B cell (primary cell): ENCODE measurements at regions not wholly inside any gene's neighbourhood (a gene's known extent, or its start where the extent isn't known, plus 50 kb on each side); places are given as distances from the start of the nearest gene placed in this dataset.

Source experiments
- ATAC-seq: fragments of 200-7000 bp; cut with Tn5 transposase; one replicate; pipeline ENCODE4 v1.10.0; 2021; ENCODE audit warnings: low read depth, mild to moderate bottlenecking, moderate number of reproducible peaks, moderate library complexity
- CTCF ChIA-PET: fragments of 350-600 bp; sonication (Branson Sonifier 250); formaldehyde crosslinking; loops from one replicate; lab custom pipeline; 2021; ENCODE audit warnings: antibody characterized with exemption, inconsistent platforms; lab: Charles Lee
- POLR2A ChIA-PET: fragments of 350-600 bp; sonication (Branson Sonifier 250); formaldehyde crosslinking; loops from one replicate; lab custom pipeline; 2021; ENCODE audit warnings: antibody characterized with exemption; lab: Charles Lee
- DNase-seq: peaks from one replicate; pipeline ENCODE4 v3.0.0; 2013
- H2AFZ ChIP-seq: 2 replicates; pipeline ENCODE4 v1.6.1; 2012; ENCODE audit warnings: mild to moderate bottlenecking, low read depth, low read length; ENCODE audit not compliant: insufficient read depth, poor library complexity, severe bottlenecking
- H3K27ac ChIP-seq, 2 donors: 1 replicate in 1 of 2; 2 replicates in 1 of 2; pipeline ENCODE4 v1.5.1; 2012 to 2013; ENCODE audit warnings: low read length in 2 of 2, mild to moderate bottlenecking in 2 of 2, moderate library complexity in 1 of 2
- H3K27me3 ChIP-seq, 4 experiments: fragments of 200-600 bp in 1 of 4; sonication (generic) in 1 of 4; replicated peaks in 1 of 4; 1 replicate in 2 of 4; 2 replicates in 2 of 4; pipeline versions ENCODE4 v1.6.1 to v1.7.0; 2013 to 2016; ENCODE audit warnings: low read length in 3 of 4, mild to moderate bottlenecking in 2 of 4, mixed read lengths in 1 of 4, moderate library complexity in 1 of 4; ENCODE audit not compliant: insufficient read depth in 4 of 4, control insufficient read depth in 3 of 4; ENCODE audit errors: control extremely low read depth in 1 of 4
- H3K36me3 ChIP-seq, 2 experiments: replicated peaks in 1 of 2; 1 replicate in 1 of 2; 2 replicates in 1 of 2; pipeline versions ENCODE4 v1.6.1 to v1.7.1; 2013; ENCODE audit warnings: low read length in 1 of 2; ENCODE audit not compliant: insufficient read depth in 2 of 2, control insufficient read depth in 1 of 2; ENCODE audit errors: control extremely low read depth in 1 of 2, extremely low read depth in 1 of 2
- H3K4me1 ChIP-seq, 2 donors: fragments of 200-600 bp in 1 of 2; sonication (generic) in 1 of 2; 1 replicate in 1 of 2; 2 replicates in 1 of 2; pipeline versions ENCODE4 v1.5.1 to v1.6.1; 2013 to 2017; ENCODE audit warnings: low read length in 2 of 2; ENCODE audit not compliant: control insufficient read depth in 2 of 2, insufficient read depth in 2 of 2
- H3K4me2 ChIP-seq: replicated peaks from 2 replicates; pipeline ENCODE3; 2012; ENCODE audit warnings: mild to moderate bottlenecking, low read depth, low read length; ENCODE audit not compliant: poor library complexity, severe bottlenecking
- H3K4me3 ChIP-seq, 5 experiments: fragments of 200-600 bp in 1 of 5; sonication (generic) in 1 of 5; 1 replicate in 3 of 5; 2 replicates in 2 of 5; pipeline versions ENCODE4 v1.5.1 to v1.7.0; 2011 to 2016; ENCODE audit warnings: low read length in 4 of 5, mild to moderate bottlenecking in 4 of 5, low read depth in 2 of 5, control low read depth in 1 of 5, moderate library complexity in 1 of 5; ENCODE audit not compliant: insufficient read depth in 1 of 5; ENCODE audit errors: control extremely low read depth in 1 of 5, extremely low read depth in 1 of 5
- H3K79me2 ChIP-seq: fragments of 200-600 bp; sonication (generic); one replicate; pipeline ENCODE4 v1.6.0; 2016; ENCODE audit warnings: low read length; ENCODE audit not compliant: control insufficient read depth, insufficient read depth
- H3K9ac ChIP-seq: fragments of 200-600 bp; sonication (generic); 2 replicates; pipeline ENCODE4 v1.6.1; 2017; ENCODE audit warnings: mild to moderate bottlenecking, low read length, moderate library complexity
- H3K9me3 ChIP-seq, 3 donors: one replicate each; pipeline versions ENCODE4 v1.6.1 to v1.7.1; 2013; ENCODE audit warnings: low read length in 2 of 3; ENCODE audit not compliant: control insufficient read depth in 2 of 3, insufficient read depth in 1 of 3; ENCODE audit errors: control extremely low read depth in 1 of 3
- H4K20me1 ChIP-seq: 2 replicates; pipeline ENCODE4 v1.6.0; 2012; ENCODE audit warnings: mild to moderate bottlenecking, low read length; ENCODE audit not compliant: insufficient read depth, control insufficient read depth, poor library complexity, severe bottlenecking
- H3K27ac Mint-ChIP-seq: one replicate; pipeline ENCODE4 v1.8.0; 2021; ENCODE audit warnings: mixed read lengths
- H3K27me3 Mint-ChIP-seq: one replicate; pipeline ENCODE4 v1.8.0; 2021; ENCODE audit warnings: mixed read lengths
- H3K4me1 Mint-ChIP-seq: one replicate; pipeline ENCODE4 v1.8.0; 2021; ENCODE audit warnings: mixed read lengths
- H3K4me3 Mint-ChIP-seq: one replicate; pipeline ENCODE4 v1.8.0; 2021; ENCODE audit warnings: mixed read lengths
- H3K9me3 Mint-ChIP-seq: one replicate; pipeline ENCODE4 v1.8.0; 2022; ENCODE audit warnings: mixed read lengths; ENCODE audit not compliant: insufficient read depth
- EZH2 ChIP-seq: IDR thresholded peaks from 2 replicates; pipeline ENCODE4 v1.6.1; 2012; ENCODE audit warnings: borderline replicate concordance, low read depth, mild to moderate bottlenecking, moderate library complexity, low read length; ENCODE audit not compliant: insufficient read depth, poor library complexity, severe bottlenecking
- WGBS: methylation state at CpG from one replicate; pipeline ENCODE4 v1.1.5; 2013; ENCODE audit warnings: missing lambda C conversion rate; ENCODE audit not compliant: insufficient coverage; 5-methylcytosine and 5-hydroxymethylcytosine counted together
- intact Hi-C: fragments of 100-400 bp; cut with micrococcal nuclease; formaldehyde crosslinking; loops from one replicate; pipeline ENCODE4 v1.10.0; 2022
- TF ChIP-seq, protein P1 (sequence below): fragments of 200-600 bp; IDR thresholded peaks from one replicate; pipeline ENCODE4 v1.8.0; 2022; ENCODE audit warnings: antibody characterized with exemption, mild to moderate bottlenecking

- DNase-seq = no peak
- TF ChIP-seq EZH2 = no peak
- TF ChIP-seq, protein P1, sequence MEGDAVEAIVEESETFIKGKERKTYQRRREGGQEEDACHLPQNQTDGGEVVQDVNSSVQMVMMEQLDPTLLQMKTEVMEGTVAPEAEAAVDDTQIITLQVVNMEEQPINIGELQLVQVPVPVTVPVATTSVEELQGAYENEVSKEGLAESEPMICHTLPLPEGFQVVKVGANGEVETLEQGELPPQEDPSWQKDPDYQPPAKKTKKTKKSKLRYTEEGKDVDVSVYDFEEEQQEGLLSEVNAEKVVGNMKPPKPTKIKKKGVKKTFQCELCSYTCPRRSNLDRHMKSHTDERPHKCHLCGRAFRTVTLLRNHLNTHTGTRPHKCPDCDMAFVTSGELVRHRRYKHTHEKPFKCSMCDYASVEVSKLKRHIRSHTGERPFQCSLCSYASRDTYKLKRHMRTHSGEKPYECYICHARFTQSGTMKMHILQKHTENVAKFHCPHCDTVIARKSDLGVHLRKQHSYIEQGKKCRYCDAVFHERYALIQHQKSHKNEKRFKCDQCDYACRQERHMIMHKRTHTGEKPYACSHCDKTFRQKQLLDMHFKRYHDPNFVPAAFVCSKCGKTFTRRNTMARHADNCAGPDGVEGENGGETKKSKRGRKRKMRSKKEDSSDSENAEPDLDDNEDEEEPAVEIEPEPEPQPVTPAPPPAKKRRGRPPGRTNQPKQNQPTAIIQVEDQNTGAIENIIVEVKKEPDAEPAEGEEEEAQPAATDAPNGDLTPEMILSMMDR = no peak
- Histone ChIP-seq H3K4me2 (no peak overlapping the region), H2AFZ (no peak overlapping the region), H3K9me3 (no peaks in the 10 kb centered on the region), H4K20me1 (no peaks in the 10 kb centered on the region), H3K4me1 (peaks cover 16 to 19% of the 10 kb centered on the region in 2 donors), H3K27me3 (no peaks in the 10 kb centered on the region), H3K79me2 (no peaks in the 10 kb centered on the region), H3K9ac (no peak overlapping the region), H3K36me3 (no peaks in the 10 kb centered on the region), H3K27ac (no peak overlapping the region), H3K4me3 (no peak overlapping the region)
- no peak for ATAC-seq
- peaks cover 4% of the 10 kb centered on the region for H3K9me3 Mint-ChIP-seq
- no peak overlapping the region for H3K4me3 Mint-ChIP-seq
- POLR2A ChIA-PET = no interaction called here
- no peaks in the 10 kb centered on the region for H3K27me3 Mint-ChIP-seq
- H3K4me1 Mint-ChIP-seq = peaks cover 25% of the 10 kb centered on the region
- no peak overlapping the region for H3K27ac Mint-ChIP-seq
- intact Hi-C loops = no loop called here
- CTCF ChIA-PET = no interaction called here
These were observed 83.7 kb upstream of the ARHGEF3 start for GRCh38 chr3:56885453-56885852.

DNA sequence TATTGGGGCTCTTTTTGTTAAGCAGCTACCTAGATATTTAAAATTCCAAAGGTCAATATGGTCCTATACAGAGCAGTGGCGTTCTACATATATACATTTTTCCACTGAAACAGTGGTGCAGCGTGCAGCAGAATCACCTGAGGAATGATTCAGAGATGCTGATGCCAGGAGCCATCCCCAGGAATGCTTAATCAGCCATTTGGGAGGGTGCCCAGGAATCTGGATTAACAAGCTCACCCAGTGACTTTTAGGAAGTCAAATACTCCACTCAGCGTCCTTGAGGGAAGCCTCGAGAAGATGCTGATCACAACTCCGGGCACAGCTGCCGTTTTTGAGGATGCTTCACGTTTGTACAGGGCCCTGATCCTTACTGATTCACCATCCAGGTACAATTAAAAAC is 82.6 kb upstream of the ARHGEF3 start:
- Mint-ChIP-seq H3K27me3 (no peaks in the 10 kb centered on the region), H3K4me1 (peaks cover 25% of the 10 kb centered on the region), H3K27ac (no peak overlapping the region), H3K9me3 (peaks cover 4% of the 10 kb centered on the region), H3K4me3 (no peak overlapping the region)
- no peak for TF ChIP-seq EZH2
- TF ChIP-seq, protein P1 = no peak
- Histone ChIP-seq H3K79me2 (no peaks in the 10 kb centered on the region), H3K27ac (no peak overlapping the region), H3K9me3 (no peaks in the 10 kb centered on the region), H3K4me1 (peaks cover 16 to 19% of the 10 kb centered on the region in 2 donors), H3K9ac (no peak overlapping the region), H4K20me1 (no peaks in the 10 kb centered on the region), H2AFZ (no peak overlapping the region), H3K4me3 (no peak overlapping the region), H3K36me3 (no peaks in the 10 kb centered on the region), H3K27me3 (no peaks in the 10 kb centered on the region), H3K4me2 (no peak overlapping the region)
- ATAC-seq (no peak), DNase-seq (no peak)
- ChIA-PET CTCF (no interaction called here), POLR2A (no interaction called here)
- intact Hi-C loops = no loop called here
- 93% methylated on average over 4 of the region's 7 CpGs for WGBS
